Mammary epithelial cell (primary cell): ENCODE measurements at regions not wholly inside any gene's neighbourhood (a gene's known extent, or its start where the extent isn't known, plus 50 kb on each side); places are given as distances from the start of the nearest gene placed in this dataset.

Experiments used
- CTCF ChIP-seq, 2 donors: IDR thresholded peaks in 1 of 2; conservative IDR thresholded peaks in 1 of 2; 2 replicates each; pipeline ENCODE4 v1.5.1; 2011 to 2012; ENCODE audit warnings: inconsistent platforms in 2 of 2, low read length in 2 of 2, mild to moderate bottlenecking in 2 of 2, control low read depth in 1 of 2, low read depth in 1 of 2; ENCODE audit not compliant: insufficient read depth in 1 of 2; ENCODE audit errors: extremely low read depth in 1 of 2
- EZH2 ChIP-seq: IDR thresholded peaks from 2 replicates; pipeline ENCODE4 v1.6.1; 2012; ENCODE audit warnings: low read length, inconsistent platforms, borderline replicate concordance

GRCh38 chr15:56839641-56840040, 78.8 kb upstream of the TCF12 start:
- no peak for TF ChIP-seq CTCF (conservative IDR thresholded peaks at IDR 0.05 in 1 of 2, IDR thresholded peaks at IDR 0.05 in 1 of 2; ENCODE audit: extremely low read depth in 1 of 2, insufficient read depth in 1 of 2, low read depth in 1 of 2, low read length in 2 of 2)
- no peak for TF ChIP-seq EZH2
